GM21360 (cell line): ENCODE measurements at regions not wholly inside any gene's neighbourhood (a gene's known extent, or its start where the extent isn't known, plus 50 kb on each side); places are given as distances from the start of the nearest gene placed in this dataset.

Experiments used
- ATAC-seq: cut with Tn5 transposase; IDR thresholded peaks from one replicate; pipeline ENCODE4 v1.9.1; 2021; ENCODE audit warnings: mild to moderate bottlenecking, moderate library complexity; ENCODE audit not compliant: unreplicated experiment

- ATAC-seq: no peak
These were observed 694.2 kb upstream of the FZD8 start for GRCh38 chr10:36336315-36336714.

- ATAC-seq: no peak
These were observed 691.4 kb upstream of the FZD8 start for GRCh38 chr10:36333446-36333845.

- ATAC-seq: no peak
These were observed 690.8 kb upstream of the FZD8 start for GRCh38 chr10:36332926-36333325.

GRCh38 chr10:36331121-36331520, 689.0 kb upstream of the FZD8 start:
- ATAC-seq: no peak

GRCh38 chr10:36325815-36326214, 683.7 kb upstream of the FZD8 start:
- no peak for ATAC-seq

- ATAC-seq: no peak
These were observed 682.7 kb upstream of the FZD8 start for GRCh38 chr10:36324831-36325230.

- no peak for ATAC-seq
These were observed 671.0 kb upstream of the FZD8 start for GRCh38 chr10:36313142-36313541.

GRCh38 chr10:36303896-36304295, 661.8 kb upstream of the FZD8 start:
- no peak for ATAC-seq

GRCh38 chr10:36302086-36302485, 660.0 kb upstream of the FZD8 start:
- ATAC-seq: no peak

GRCh38 chr10:36301539-36301938, 659.4 kb upstream of the FZD8 start:
- ATAC-seq: no peak

GRCh38 chr10:36301139-36301538, 659.0 kb upstream of the FZD8 start:
- no peak for ATAC-seq

GRCh38 chr10:36283827-36284226, 641.7 kb upstream of the FZD8 start:
- ATAC-seq: no peak

GRCh38 chr10:36281831-36282331, 639.8 kb upstream of the FZD8 start:
- ATAC-seq: no peak

GRCh38 chr10:36280890-36281499, 638.9 kb upstream of the FZD8 start:
- ATAC-seq: no peak

GRCh38 chr10:36280321-36280741, 638.2 kb upstream of the FZD8 start:
- ATAC-seq: no peak

GRCh38 chr10:36278176-36278575, 636.1 kb upstream of the FZD8 start:
- ATAC-seq: no peak

- no peak for ATAC-seq
These were observed 635.4 kb upstream of the FZD8 start for GRCh38 chr10:36277459-36277858.

GRCh38 chr10:36271627-36272340, 629.7 kb upstream of the FZD8 start:
- no peak for ATAC-seq

GRCh38 chr10:36269222-36269621, 627.1 kb upstream of the FZD8 start:
- ATAC-seq: no peak

- ATAC-seq: no peak
These were observed 624.8 kb upstream of the FZD8 start for GRCh38 chr10:36266923-36267322.

- ATAC-seq: no peak
These were observed 623.6 kb upstream of the FZD8 start for GRCh38 chr10:36265741-36266140.

GRCh38 chr10:36263871-36264270, 621.8 kb upstream of the FZD8 start:
- no peak for ATAC-seq

- ATAC-seq: no peak
These were observed 614.9 kb upstream of the FZD8 start for GRCh38 chr10:36256948-36257356.
